ENCODE measurements at regions not wholly inside any gene's neighbourhood (a gene's known extent, or its start where the extent isn't known, plus 50 kb on each side); places are given as distances from the start of the nearest gene placed in this dataset.

DNA sequence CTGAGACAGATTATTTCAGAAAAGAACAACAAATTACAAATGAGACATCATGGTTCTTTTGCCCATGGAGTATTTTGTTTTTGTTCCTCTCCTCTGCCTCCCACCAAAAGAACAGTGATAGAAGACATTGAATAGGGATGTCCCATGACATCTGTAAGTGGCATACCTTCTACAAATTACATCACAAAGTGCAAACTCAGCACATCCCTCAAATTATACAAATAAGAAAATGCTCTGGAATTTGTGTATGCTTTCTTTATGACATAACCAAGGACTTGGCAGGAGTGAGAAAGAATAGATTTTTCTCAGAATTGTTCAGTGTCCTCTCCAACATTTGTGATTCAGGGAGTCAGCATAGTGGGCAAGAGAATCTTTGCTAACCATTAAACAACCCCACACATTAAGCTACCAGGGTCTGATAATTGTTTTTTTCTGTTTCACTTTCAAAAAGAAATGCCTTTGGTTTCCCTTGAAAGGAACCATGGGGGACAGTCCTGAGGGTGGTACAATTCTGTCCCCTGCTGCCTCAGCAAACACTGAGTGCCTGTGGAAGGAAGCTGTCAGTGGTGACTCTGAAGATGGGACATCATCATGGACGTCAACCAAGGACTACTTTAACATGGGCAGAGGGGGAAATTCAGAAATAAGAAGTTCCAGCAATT lies 430.3 kb downstream of the AASDHPPT start:
- Mint-ChIP-seq H3K4me1 (no peaks in the 10 kb centered on the region), H3K27me3 (ENCODE audit: low read depth in 3 of 3) (peaks cover 0 to 1% (median 0%) of the 10 kb centered on the region in 3 donors), H3K9me3 (peaks cover 0 to 4% (median 2%) of the 10 kb centered on the region in 7 donors), H3K4me3 (no peak overlapping the region), H3K27ac (no peak overlapping the region), H3K36me3 (no peaks in the 10 kb centered on the region)
- Histone ChIP-seq H2AFZ (ENCODE audit: insufficient read depth, low read depth, low read length, poor library complexity, severe bottlenecking) (no peak overlapping the region), H3K79me2 (ENCODE audit: insufficient read depth, low read length) (no peaks in the 10 kb centered on the region), H3K36me3 (replicated peaks in 1 of 2; ENCODE audit: control insufficient read depth in 1 of 2, insufficient read depth in 2 of 2, low read length in 2 of 2) (no peaks in the 10 kb centered on the region), H3K9ac (ENCODE audit: insufficient read depth, low read length, poor library complexity, severe bottlenecking) (no peak overlapping the region), H3K9me3 (replicated peaks in 1 of 2; ENCODE audit: control insufficient read depth in 1 of 2, insufficient read depth in 1 of 2, low read length in 2 of 2) (peaks cover under 1 to 6% of the 10 kb centered on the region in 2 donors), H3K27ac (ENCODE audit: low read depth in 1 of 2, low read length in 2 of 2) (no peak overlapping the region), H3K4me2 (replicated peaks; ENCODE audit: extremely low read depth, low read length, poor library complexity, severe bottlenecking) (no peak overlapping the region), H3K4me3 (replicated peaks in 1 of 3; ENCODE audit: low read depth in 2 of 3, low read length in 3 of 3) (no peak overlapping the region), H3K27me3 (ENCODE audit: control insufficient read depth in 2 of 2, insufficient read depth in 2 of 2, low read length in 2 of 2) (no peaks in the 10 kb centered on the region), H4K20me1 (ENCODE audit: insufficient read depth, low read length) (no peaks in the 10 kb centered on the region), H3K4me1 (ENCODE audit: control insufficient read depth in 1 of 2, insufficient read depth in 2 of 2, low read length in 2 of 2) (no peaks in the 10 kb centered on the region)
- WGBS (ENCODE audit: insufficient coverage), result no CpG with 5 or more reads among the region's 1 CpG
- intact Hi-C loops (cut with micrococcal nuclease), result no loop called here
- DNase-seq, result no peak
- TF ChIP-seq, protein P1, sequence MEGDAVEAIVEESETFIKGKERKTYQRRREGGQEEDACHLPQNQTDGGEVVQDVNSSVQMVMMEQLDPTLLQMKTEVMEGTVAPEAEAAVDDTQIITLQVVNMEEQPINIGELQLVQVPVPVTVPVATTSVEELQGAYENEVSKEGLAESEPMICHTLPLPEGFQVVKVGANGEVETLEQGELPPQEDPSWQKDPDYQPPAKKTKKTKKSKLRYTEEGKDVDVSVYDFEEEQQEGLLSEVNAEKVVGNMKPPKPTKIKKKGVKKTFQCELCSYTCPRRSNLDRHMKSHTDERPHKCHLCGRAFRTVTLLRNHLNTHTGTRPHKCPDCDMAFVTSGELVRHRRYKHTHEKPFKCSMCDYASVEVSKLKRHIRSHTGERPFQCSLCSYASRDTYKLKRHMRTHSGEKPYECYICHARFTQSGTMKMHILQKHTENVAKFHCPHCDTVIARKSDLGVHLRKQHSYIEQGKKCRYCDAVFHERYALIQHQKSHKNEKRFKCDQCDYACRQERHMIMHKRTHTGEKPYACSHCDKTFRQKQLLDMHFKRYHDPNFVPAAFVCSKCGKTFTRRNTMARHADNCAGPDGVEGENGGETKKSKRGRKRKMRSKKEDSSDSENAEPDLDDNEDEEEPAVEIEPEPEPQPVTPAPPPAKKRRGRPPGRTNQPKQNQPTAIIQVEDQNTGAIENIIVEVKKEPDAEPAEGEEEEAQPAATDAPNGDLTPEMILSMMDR (IDR thresholded peaks at IDR 0.05), result no peak

DNA sequence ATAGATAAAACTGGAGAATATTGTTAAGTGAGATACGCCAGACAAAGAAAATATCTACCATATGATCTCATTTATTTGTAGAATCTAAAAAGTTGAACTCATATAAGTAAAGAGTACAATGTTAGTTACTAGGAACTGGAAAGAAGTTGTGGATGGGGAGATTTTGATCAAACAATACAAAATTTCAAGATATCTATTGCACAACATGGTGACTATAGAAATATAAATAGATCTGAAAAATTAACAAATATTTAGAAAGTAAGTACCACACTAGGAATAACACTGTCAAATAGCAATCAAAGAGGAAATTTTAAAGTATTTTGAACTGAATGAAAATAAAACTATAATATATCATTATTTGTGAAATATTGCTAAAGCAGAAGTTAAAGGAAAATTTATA lies 437.2 kb downstream of the AASDHPPT start:
- no peak for DNase-seq
- H3K9me3 ChIP-seq (replicated peaks in 1 of 2; ENCODE audit: control insufficient read depth in 1 of 2, insufficient read depth in 1 of 2, low read length in 2 of 2), result peaks cover 0 to 4% of the 10 kb centered on the region in 2 donors
- H3K4me2 ChIP-seq (replicated peaks; ENCODE audit: extremely low read depth, low read length, poor library complexity, severe bottlenecking), result no peak overlapping the region
- no peak overlapping the region for H3K27ac Mint-ChIP-seq
- no peak overlapping the region for H3K4me3 ChIP-seq (replicated peaks in 1 of 3; ENCODE audit: low read depth in 2 of 3, low read length in 3 of 3)
- no peak overlapping the region for H3K9ac ChIP-seq (ENCODE audit: insufficient read depth, low read length, poor library complexity, severe bottlenecking)
- no peaks in the 10 kb centered on the region for H3K36me3 ChIP-seq (replicated peaks in 1 of 2; ENCODE audit: control insufficient read depth in 1 of 2, insufficient read depth in 2 of 2, low read length in 2 of 2)
- no peaks in the 10 kb centered on the region for H3K4me1 ChIP-seq (ENCODE audit: control insufficient read depth in 1 of 2, insufficient read depth in 2 of 2, low read length in 2 of 2)
- H4K20me1 ChIP-seq (ENCODE audit: insufficient read depth, low read length), result no peaks in the 10 kb centered on the region
- intact Hi-C loops (cut with micrococcal nuclease), result no loop called here
- H3K4me3 Mint-ChIP-seq, result no peak overlapping the region
- no peak overlapping the region for H2AFZ ChIP-seq (ENCODE audit: insufficient read depth, low read depth, low read length, poor library complexity, severe bottlenecking)
- H3K27me3 ChIP-seq (ENCODE audit: control insufficient read depth in 2 of 2, insufficient read depth in 2 of 2, low read length in 2 of 2), result no peaks in the 10 kb centered on the region
- no peaks in the 10 kb centered on the region for H3K36me3 Mint-ChIP-seq
- no CpG with 5 or more reads among the region's 1 CpG for WGBS (ENCODE audit: insufficient coverage)
- no peaks in the 10 kb centered on the region for H3K79me2 ChIP-seq (ENCODE audit: insufficient read depth, low read length)
- peaks cover 0 to 1% (median 0%) of the 10 kb centered on the region in 3 donors for H3K27me3 Mint-ChIP-seq (ENCODE audit: low read depth in 3 of 3)
- H3K9me3 Mint-ChIP-seq, result peaks cover 0 to 5% (median 0%) of the 10 kb centered on the region in 7 donors
- no peak overlapping the region for H3K27ac ChIP-seq (ENCODE audit: low read depth in 1 of 2, low read length in 2 of 2)
- TF ChIP-seq, protein P1 (IDR thresholded peaks at IDR 0.05), result no peak
- H3K4me1 Mint-ChIP-seq, result no peaks in the 10 kb centered on the region
